ENCODE measurements at regions not wholly inside any gene's neighbourhood (a gene's known extent, or its start where the extent isn't known, plus 50 kb on each side); places are given as distances from the start of the nearest gene placed in this dataset.

DNA sequence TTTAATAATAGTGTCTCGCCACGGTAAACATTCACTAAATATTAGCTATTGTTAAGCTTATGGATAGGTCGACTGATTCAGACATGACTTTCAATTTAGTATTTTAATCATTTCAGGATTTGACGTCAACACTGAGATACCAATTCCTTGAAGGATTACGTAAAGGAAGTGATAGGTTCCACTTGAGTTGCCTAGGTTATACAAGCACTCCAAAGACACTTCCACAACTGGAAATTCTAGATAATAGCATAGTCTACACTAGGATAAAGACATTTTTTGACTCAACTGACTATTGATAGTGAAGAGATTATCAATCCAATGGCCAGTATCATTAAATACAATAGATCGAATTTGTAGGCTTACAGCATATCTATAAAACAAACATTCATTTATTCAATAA, 63.9 kb upstream of the NHSL1 start:
- TF ChIP-seq ZNF565 (CRISPR knock-in tag; conservative IDR thresholded peaks at IDR 0.05; ENCODE audit: low read depth) (no peak), ZFP30 (CRISPR knock-in tag; IDR thresholded peaks at IDR 0.05) (no peak), ARNTL (CRISPR knock-in tag; IDR thresholded peaks at IDR 0.05; ENCODE audit: borderline replicate concordance, low read depth) (no peak), BACH2 (CRISPR knock-in tag; IDR thresholded peaks at IDR 0.05; ENCODE audit: borderline replicate concordance) (no peak), ZC3H10 (CRISPR knock-in tag; IDR thresholded peaks at IDR 0.05) (no peak), PPARA (CRISPR knock-in tag; IDR thresholded peaks at IDR 0.05; ENCODE audit: borderline replicate concordance) (no peak), ZFP3 (CRISPR knock-in tag; IDR thresholded peaks at IDR 0.05) (no peak), TOX (CRISPR knock-in tag; IDR thresholded peaks at IDR 0.05; ENCODE audit: borderline replicate concordance) (no peak)
- TF ChIP-seq, protein P1, sequence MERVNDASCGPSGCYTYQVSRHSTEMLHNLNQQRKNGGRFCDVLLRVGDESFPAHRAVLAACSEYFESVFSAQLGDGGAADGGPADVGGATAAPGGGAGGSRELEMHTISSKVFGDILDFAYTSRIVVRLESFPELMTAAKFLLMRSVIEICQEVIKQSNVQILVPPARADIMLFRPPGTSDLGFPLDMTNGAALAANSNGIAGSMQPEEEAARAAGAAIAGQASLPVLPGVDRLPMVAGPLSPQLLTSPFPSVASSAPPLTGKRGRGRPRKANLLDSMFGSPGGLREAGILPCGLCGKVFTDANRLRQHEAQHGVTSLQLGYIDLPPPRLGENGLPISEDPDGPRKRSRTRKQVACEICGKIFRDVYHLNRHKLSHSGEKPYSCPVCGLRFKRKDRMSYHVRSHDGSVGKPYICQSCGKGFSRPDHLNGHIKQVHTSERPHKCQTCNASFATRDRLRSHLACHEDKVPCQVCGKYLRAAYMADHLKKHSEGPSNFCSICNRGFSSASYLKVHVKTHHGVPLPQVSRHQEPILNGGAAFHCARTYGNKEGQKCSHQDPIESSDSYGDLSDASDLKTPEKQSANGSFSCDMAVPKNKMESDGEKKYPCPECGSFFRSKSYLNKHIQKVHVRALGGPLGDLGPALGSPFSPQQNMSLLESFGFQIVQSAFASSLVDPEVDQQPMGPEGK (CRISPR knock-in tag; IDR thresholded peaks at IDR 0.05; ENCODE audit: borderline replicate concordance) = no peak
- TF ChIP-seq, protein P2, sequence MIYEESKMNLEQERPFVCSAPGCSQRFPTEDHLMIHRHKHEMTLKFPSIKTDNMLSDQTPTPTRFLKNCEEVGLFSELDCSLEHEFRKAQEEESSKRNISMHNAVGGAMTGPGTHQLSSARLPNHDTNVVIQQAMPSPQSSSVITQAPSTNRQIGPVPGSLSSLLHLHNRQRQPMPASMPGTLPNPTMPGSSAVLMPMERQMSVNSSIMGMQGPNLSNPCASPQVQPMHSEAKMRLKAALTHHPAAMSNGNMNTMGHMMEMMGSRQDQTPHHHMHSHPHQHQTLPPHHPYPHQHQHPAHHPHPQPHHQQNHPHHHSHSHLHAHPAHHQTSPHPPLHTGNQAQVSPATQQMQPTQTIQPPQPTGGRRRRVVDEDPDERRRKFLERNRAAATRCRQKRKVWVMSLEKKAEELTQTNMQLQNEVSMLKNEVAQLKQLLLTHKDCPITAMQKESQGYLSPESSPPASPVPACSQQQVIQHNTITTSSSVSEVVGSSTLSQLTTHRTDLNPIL (CRISPR knock-in tag; IDR thresholded peaks at IDR 0.05; ENCODE audit: low read depth) = no peak
